HG03558 (cell line): ENCODE measurements at regions not wholly inside any gene's neighbourhood (a gene's known extent, or its start where the extent isn't known, plus 50 kb on each side); places are given as distances from the start of the nearest gene placed in this dataset.
"Not testable (repeated sequence)": the region's sequence is repeated elsewhere in the genome, so short reads cannot be mapped to it uniquely, and the experiment has no call there.

Experiments used
- ATAC-seq: cut with Tn5 transposase; IDR thresholded peaks from one replicate; pipeline ENCODE4 v1.9.1; 2021; ENCODE audit warnings: moderate number of reproducible peaks; ENCODE audit not compliant: unreplicated experiment; ENCODE audit errors: extremely low read depth

DNA sequence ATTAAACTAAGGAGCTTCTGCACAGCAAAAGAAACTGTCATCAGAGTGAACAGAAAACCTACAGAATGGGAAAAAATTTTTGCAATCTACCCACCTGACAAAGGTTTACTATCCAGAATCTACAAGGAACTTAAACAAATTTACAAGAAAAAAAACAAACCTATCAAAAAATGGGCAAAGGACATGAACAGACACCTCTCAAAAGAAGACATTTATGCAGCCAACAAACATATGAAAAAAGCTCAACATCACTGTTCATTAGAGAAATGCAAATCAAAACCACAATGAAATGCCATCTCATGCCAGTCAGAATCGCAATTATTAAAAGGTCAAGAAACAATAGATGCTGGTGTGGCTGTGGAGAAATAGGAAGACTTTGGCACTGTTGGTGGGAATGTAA is 218.5 kb upstream of the SMIM30 start:
- ATAC-seq = not testable (repeated sequence)

GRCh38 chr7:113331155-113331898 is 213.0 kb upstream of the SMIM30 start:
- ATAC-seq = no peak

GRCh38 chr7:113321201-113321600 is 202.8 kb upstream of the SMIM30 start:
- no peak for ATAC-seq

DNA sequence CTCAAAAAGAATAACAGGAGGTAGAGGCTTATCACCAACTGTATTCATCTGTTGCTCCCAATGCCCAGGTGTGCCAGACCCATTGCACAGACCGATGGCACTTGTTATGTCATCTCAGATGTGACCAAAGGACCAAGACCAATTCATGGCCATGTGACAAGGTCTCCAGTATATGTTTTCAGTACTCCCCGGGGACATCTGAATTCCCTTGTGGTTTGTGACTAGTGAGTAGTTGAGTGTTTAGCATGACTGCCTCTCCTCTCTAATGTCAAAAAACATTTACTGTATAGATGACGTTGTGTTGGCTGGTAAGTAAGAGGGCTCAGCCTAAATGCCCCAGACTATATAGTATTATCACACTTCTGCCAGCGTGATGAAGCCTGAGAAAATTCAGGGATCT is 202.1 kb upstream of the SMIM30 start:
- ATAC-seq = no peak

GRCh38 chr7:113314594-113314993 is 196.2 kb upstream of the SMIM30 start:
- ATAC-seq = no peak

GRCh38 chr7:113308399-113308798 is 190.0 kb upstream of the SMIM30 start:
- no peak for ATAC-seq

GRCh38 chr7:113307147-113307546 is 188.8 kb upstream of the SMIM30 start:
- ATAC-seq = no peak

GRCh38 chr7:113306302-113306701 is 187.9 kb upstream of the SMIM30 start:
- no peak for ATAC-seq

DNA sequence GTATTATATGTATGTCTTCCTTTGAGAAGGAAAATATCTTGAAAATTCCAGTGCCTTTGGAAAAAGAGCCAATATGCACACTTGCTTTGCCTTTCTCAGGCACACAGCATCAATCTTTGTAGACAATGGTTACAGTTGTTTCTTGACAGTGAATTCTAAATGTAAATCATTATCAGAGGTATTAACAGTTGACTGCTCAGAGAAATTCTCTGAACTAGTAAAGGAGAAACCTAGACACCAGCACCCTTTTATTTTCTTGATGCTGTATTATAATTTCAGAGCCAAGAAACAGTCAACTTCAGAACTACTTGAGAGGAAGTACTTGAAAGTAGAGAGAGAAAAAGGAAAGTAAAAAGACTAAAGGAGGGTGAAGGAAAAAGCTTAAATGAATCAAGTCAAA is 185.8 kb upstream of the SMIM30 start:
- ATAC-seq = no peak

DNA sequence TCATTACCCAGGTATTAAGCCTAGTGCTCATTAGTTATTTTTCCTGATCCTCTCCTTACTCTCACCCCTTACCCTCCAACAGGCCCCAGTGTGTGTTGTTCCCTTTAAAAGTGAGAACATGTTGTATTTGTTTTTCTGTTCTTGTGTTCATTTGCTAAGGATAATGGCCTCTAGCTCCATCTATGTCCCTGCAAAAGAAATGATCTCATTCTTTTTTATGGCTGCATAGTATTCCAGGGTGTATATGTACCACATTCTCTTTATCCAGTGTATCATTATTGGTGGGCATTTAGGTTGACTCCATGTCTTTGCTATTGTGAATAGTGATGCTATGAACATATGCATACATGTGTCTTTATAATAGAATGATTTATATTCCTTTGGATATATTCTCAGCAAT is 185.0 kb upstream of the SMIM30 start:
- not testable (repeated sequence) for ATAC-seq

DNA sequence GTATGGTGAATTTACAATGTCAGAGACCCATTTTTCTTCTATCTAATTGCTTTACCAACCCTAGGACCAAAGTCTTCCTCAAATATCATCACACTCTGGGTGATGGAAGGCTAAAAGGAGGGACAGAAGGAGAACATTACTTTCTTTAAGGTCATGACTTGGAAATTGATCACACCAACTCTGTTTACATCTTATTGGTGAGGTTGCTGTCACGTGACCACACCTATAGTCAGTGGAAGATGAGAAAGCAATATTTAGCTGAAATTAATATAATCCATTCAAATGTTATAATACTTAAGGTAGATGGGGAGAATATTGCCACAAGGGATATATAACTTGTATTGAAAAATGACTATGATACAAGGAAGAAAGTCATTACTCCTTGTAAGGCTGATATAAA is 183.6 kb upstream of the SMIM30 start:
- no peak for ATAC-seq

GRCh38 chr7:113301141-113301540 is 182.8 kb upstream of the SMIM30 start:
- no peak for ATAC-seq

DNA sequence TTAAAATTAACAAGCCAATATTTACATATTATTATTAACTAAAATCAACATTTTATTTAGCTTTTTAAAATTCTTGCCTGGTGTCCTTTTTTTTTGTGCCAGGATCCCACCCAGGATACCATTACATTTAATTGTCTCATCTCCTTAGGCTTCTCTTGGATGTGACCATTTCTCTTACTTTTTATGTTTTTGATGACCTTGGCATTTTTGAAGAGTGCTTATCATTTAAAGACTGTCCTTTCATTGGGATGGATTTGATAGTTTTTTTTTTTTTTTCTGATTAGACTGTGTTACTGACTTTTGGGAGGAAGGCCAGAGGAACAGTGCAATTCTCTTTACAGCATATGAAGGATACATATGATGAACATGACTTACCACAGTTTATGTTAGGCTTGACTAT is 181.4 kb upstream of the SMIM30 start:
- ATAC-seq = no peak

DNA sequence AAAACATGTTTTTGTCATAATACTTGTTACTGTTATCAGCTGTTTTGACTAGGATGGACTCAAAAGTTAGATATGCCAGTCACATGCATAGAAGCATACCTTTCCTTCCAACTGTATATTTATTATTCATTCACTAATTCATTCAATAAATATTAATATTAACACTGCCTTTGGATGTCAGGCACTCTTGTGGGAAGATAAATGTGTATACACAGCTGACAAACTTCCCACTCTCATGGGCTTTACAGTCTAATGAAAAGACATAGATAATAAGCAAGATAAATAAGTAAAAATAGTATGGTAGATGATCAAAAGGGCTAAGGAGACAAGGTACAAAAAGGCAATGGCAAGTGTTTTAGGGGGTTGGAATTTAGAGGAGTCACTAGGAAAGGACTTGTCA is 180.1 kb upstream of the SMIM30 start:
- no peak for ATAC-seq

GRCh38 chr7:113294750-113295149 is 176.4 kb upstream of the SMIM30 start:
- ATAC-seq = no peak

DNA sequence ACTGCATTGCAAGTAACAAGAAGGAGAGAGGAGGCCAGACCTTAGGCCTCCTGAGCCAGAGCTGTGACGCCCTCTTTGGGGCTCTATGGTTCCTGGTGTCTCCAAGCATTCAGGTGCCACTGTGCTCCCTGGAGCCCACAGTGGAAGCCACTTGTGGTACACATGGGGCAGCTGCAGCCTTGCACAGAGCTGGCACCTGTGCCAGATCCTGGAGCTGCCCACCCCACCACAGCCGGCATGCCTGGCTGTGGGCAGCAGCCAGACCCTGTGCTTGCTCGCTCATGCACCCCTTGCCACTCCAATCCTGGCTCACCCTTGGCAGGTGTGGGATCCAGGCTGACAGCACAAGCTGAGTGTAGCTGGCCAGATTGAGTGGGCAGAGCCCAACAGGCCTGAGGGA is 173.8 kb upstream of the SMIM30 start:
- ATAC-seq = no peak

DNA sequence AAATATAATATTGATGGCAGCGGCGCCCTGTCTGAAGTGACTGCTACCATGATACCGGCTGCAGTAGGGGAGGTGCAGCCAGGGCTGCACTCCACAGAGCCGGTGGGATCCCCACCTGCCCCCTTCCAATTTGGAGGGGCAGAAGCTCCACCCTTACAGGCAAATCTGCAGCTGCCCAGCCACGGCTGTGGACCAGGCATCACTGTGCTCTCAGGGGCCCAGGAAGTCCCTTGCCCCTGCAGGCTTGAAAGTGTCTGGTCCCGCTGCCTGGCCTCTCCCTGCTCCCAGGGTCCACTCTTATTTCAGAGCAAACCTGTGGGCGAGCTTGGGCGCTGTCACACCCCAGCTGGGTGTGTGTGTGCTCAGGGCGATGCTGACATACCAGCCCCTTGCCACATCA is 172.7 kb upstream of the SMIM30 start:
- no peak for ATAC-seq

- peak; percentile 53 for ATAC-seq
Measured at GRCh38 chr7:113289140-113289740, 170.9 kb upstream of the SMIM30 start.

- no peak for ATAC-seq
Measured at GRCh38 chr7:113285411-113285810, 167.1 kb upstream of the SMIM30 start.

DNA sequence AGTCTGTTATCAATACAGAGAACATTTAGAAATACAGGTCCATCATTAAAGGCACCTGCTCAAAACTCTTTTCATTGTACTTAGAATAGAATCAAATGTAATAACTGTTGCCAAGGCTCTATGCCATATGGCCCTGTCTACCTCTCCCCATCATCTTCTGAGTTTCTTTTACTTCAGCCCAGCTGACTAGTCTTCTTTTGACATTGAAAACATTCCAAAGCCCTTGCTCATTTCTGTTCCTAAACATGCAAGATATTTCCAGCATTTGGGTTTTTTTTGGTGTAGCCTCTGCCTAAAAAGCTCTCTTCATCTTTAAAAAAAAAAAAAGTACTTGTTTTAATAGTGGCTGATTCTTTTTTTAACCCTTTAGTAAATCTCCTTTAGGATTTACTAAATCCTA is 165.5 kb upstream of the SMIM30 start:
- no peak for ATAC-seq

GRCh38 chr7:113282875-113283274 is 164.5 kb upstream of the SMIM30 start:
- no peak for ATAC-seq

- no peak for ATAC-seq
Measured at GRCh38 chr7:113281223-113281622, 162.9 kb upstream of the SMIM30 start.
